ENCODE measurements at regions not wholly inside any gene's neighbourhood (a gene's known extent, or its start where the extent isn't known, plus 50 kb on each side); places are given as distances from the start of the nearest gene placed in this dataset.

GRCh38 chr4:133711817-133712216 lies 489.8 kb downstream of the PABPC4L start:
- no peak overlapping the region for H2BK15ac ChIP-seq (ENCODE audit: low read depth, low read length)
- H4K91ac ChIP-seq (ENCODE audit: insufficient read length, low read depth, low read length), result no peak overlapping the region
- Mint-ChIP-seq H3K36me3 (ENCODE audit: insufficient read depth in 1 of 3, low read depth in 3 of 3) (peaks cover 0 to 1% (median 0%) of the 10 kb centered on the region in 3 experiments; a peak in 1 of 7 replicates), H3K4me1 (peaks cover 0 to 5% of the 10 kb centered on the region in 2 experiments; a peak in 1 of 4 replicates), H3K9me3 (peaks cover 3 to 5% of the 10 kb centered on the region in 2 experiments; a peak in 2 of 5 replicates), H3K27me3 (ENCODE audit: low read depth) (no peaks in the 10 kb centered on the region), H3K4me3 (no peak overlapping the region), H3K27ac (peak overlapping the region in 1 of 3 experiments; percentile 41; a peak in 2 of 7 replicates)
- DNase-seq, result no peak
- H3K9ac ChIP-seq (ENCODE audit: extremely low read depth, insufficient read length, low read length), result no peak overlapping the region
- H2BK120ac ChIP-seq (ENCODE audit: low read depth, low read length, poor library complexity, severe bottlenecking), result no peak overlapping the region
- no peak overlapping the region for H2AK5ac ChIP-seq (ENCODE audit: insufficient read length, low read length)
- no peak overlapping the region for H3K23ac ChIP-seq (ENCODE audit: insufficient read length, low read depth, low read length)
- H3T11ph ChIP-seq (ENCODE audit: low read length), result no peak overlapping the region
- TF ChIP-seq CTCF (conservative IDR thresholded peaks at IDR 0.05), result no peak
- H2BK12ac ChIP-seq (ENCODE audit: insufficient read length, low read depth, low read length), result no peak overlapping the region
- H2BK5ac ChIP-seq (ENCODE audit: insufficient read length, low read length), result no peak overlapping the region
- H3K27me3 ChIP-seq (ENCODE audit: insufficient read depth, low read length), result no peaks in the 10 kb centered on the region
- peak overlapping the region; percentile 10 for H2AFZ ChIP-seq (ENCODE audit: low read length)
- no peaks in the 10 kb centered on the region for H3K23me2 ChIP-seq (ENCODE audit: insufficient read length, low read depth, low read length, poor library complexity, severe bottlenecking)
- H3K79me1 ChIP-seq (ENCODE audit: insufficient read depth, low read depth, low read length, poor library complexity, severe bottlenecking), result no peaks in the 10 kb centered on the region
- H3K4ac ChIP-seq (ENCODE audit: low read depth, low read length), result no peak overlapping the region
- no peaks in the 10 kb centered on the region for H3K4me1 ChIP-seq (ENCODE audit: insufficient read depth, low read length)
- H3K14ac ChIP-seq (ENCODE audit: insufficient read depth, low read length), result no peak overlapping the region
- no peaks in the 10 kb centered on the region for H3K9me3 ChIP-seq (ENCODE audit: control insufficient read depth, low read depth, low read length)
- no peak overlapping the region for H3K4me2 ChIP-seq (ENCODE audit: insufficient read depth, insufficient read length, low read length)
- H3K18ac ChIP-seq (ENCODE audit: insufficient read length, low read depth, low read length), result no peak overlapping the region
- no peak overlapping the region for H2BK20ac ChIP-seq (ENCODE audit: low read depth, low read length, poor library complexity, severe bottlenecking)
- no CpG with 5 or more reads among the region's 6 CpGs for WGBS (ENCODE audit: extremely low coverage, insufficient read length, low lambda C conversion rate)
- H3K27ac ChIP-seq (ENCODE audit: insufficient read length, low read depth, low read length), result no peak overlapping the region
- no peaks in the 10 kb centered on the region for H3K79me2 ChIP-seq (ENCODE audit: insufficient read depth, low read length)
- H4K5ac ChIP-seq (ENCODE audit: insufficient read length, low read depth, low read length), result no peak overlapping the region
- no peak overlapping the region for H3K56ac ChIP-seq (ENCODE audit: insufficient read length, low read depth, low read length)
- H4K20me1 ChIP-seq (ENCODE audit: control insufficient read depth, insufficient read depth, insufficient read length), result no peaks in the 10 kb centered on the region
- H4K8ac ChIP-seq (replicated peaks; ENCODE audit: insufficient read length, low read depth, low read length), result no peak overlapping the region

All from H9 (cell line).